ENCODE measurements at regions not wholly inside any gene's neighbourhood (a gene's known extent, or its start where the extent isn't known, plus 50 kb on each side); places are given as distances from the start of the nearest gene placed in this dataset.
"Not testable (repeated sequence)": the region's sequence is repeated elsewhere in the genome, so short reads cannot be mapped to it uniquely, and the experiment has no call there.

GRCh38 chr1:67919274-67920072, 86.2 kb upstream of the GNG12 start:
- no peak for DNase-seq (ENCODE audit: low read depth)
- no peak for TF ChIP-seq CTCF (IDR thresholded peaks at IDR 0.05; ENCODE audit: insufficient read depth, low read length)
- H3K4me3 ChIP-seq (ENCODE audit: low read depth, low read length), result no peak overlapping the region

- no peak overlapping the region for H3K4me3 ChIP-seq (ENCODE audit: low read depth, low read length)
- TF ChIP-seq CTCF (IDR thresholded peaks at IDR 0.05; ENCODE audit: insufficient read depth, low read length), result no peak
- DNase-seq (ENCODE audit: low read depth), result no peak
These were observed 84.8 kb upstream of the GNG12 start for GRCh38 chr1:67918067-67918466.

- TF ChIP-seq CTCF (IDR thresholded peaks at IDR 0.05; ENCODE audit: insufficient read depth, low read length), result no peak
- no peak for DNase-seq (ENCODE audit: low read depth)
- H3K4me3 ChIP-seq (ENCODE audit: low read depth, low read length), result no peak overlapping the region
These were observed 83.7 kb upstream of the GNG12 start for GRCh38 chr1:67917006-67917405.

GRCh38 chr1:67916140-67916886, 83.0 kb upstream of the GNG12 start:
- TF ChIP-seq CTCF (IDR thresholded peaks at IDR 0.05; ENCODE audit: insufficient read depth, low read length), result no peak
- H3K4me3 ChIP-seq (ENCODE audit: low read depth, low read length), result no peak overlapping the region
- DNase-seq (ENCODE audit: low read depth), result no peak

GRCh38 chr1:67909776-67910175, 76.5 kb upstream of the GNG12 start:
- DNase-seq (ENCODE audit: low read depth), result no peak
- no peak overlapping the region for H3K4me3 ChIP-seq (ENCODE audit: low read depth, low read length)
- TF ChIP-seq CTCF (IDR thresholded peaks at IDR 0.05; ENCODE audit: insufficient read depth, low read length), result no peak

- DNase-seq (ENCODE audit: low read depth), result no peak
- no peak overlapping the region for H3K4me3 ChIP-seq (ENCODE audit: low read depth, low read length)
- TF ChIP-seq CTCF (IDR thresholded peaks at IDR 0.05; ENCODE audit: insufficient read depth, low read length), result no peak
These were observed 75.1 kb upstream of the GNG12 start for GRCh38 chr1:67908250-67908936.

- DNase-seq (ENCODE audit: low read depth); H3K4me3 ChIP-seq (ENCODE audit: low read depth, low read length): not testable (repeated sequence)
These were observed 74.2 kb upstream of the GNG12 start for GRCh38 chr1:67907467-67907866.

- not testable (repeated sequence) for H3K4me3 ChIP-seq (ENCODE audit: low read depth, low read length); DNase-seq (ENCODE audit: low read depth)
These were observed 72.7 kb upstream of the GNG12 start for GRCh38 chr1:67906015-67906414.

- H3K4me3 ChIP-seq (ENCODE audit: low read depth, low read length), result not testable (repeated sequence)
These were observed 69.4 kb upstream of the GNG12 start for GRCh38 chr1:67902546-67903223.

More at GRCh38 chr1:67902546-67903223, 69.4 kb upstream of the GNG12 start:
- not testable (repeated sequence) for DNase-seq (ENCODE audit: low read depth)
